Pancreas (tissue), 10 donors: ENCODE measurements at regions not wholly inside any gene's neighbourhood (a gene's known extent, or its start where the extent isn't known, plus 50 kb on each side); places are given as distances from the start of the nearest gene placed in this dataset.

Experiments used
- ATAC-seq, 4 donors: fragments of 200-7000 bp; cut with Tn5 transposase; one replicate each; pipeline versions ENCODE4 v1.8.0 to v1.9.1; 2020; ENCODE audit warnings: mild to moderate bottlenecking in 4 of 4, moderate library complexity in 4 of 4
- DNase-seq, 6 donors: peaks; one replicate each; pipeline ENCODE4 v3.0.0-alpha.2; 2020
- FAIRE-seq: peaks from 2 replicates; lab custom pipeline; 2012; peaks lifted over from hg19 to GRCh38; lab: Jason Lieb, UNC
- H3K27ac ChIP-seq, 4 donors: fragments of 200-600 bp; sonication (generic); 1 replicate in 3 of 4; 2 replicates in 1 of 4; pipeline versions ENCODE4 v1.5.0 to v1.8.0; 2020
- H3K27me3 ChIP-seq, 4 donors: fragments of 200-600 bp; one replicate each; pipeline ENCODE4 v1.8.0; 2021
- H3K36me3 ChIP-seq, 3 donors: fragments of 200-600 bp; sonication (generic) in 1 of 3; one replicate each; pipeline versions ENCODE4 v1.5.0 to v1.8.0; 2020 to 2021
- H3K4me1 ChIP-seq, 3 donors: fragments of 200-600 bp; one replicate each; pipeline ENCODE4 v1.8.0; 2021
- H3K4me3 ChIP-seq, 4 donors: fragments of 200-600 bp; sonication (generic) in 2 of 4; one replicate each; pipeline versions ENCODE4 v1.5.0 to v1.8.0; 2020 to 2021
- H3K9me3 ChIP-seq, 4 donors: fragments of 200-600 bp; one replicate each; pipeline ENCODE4 v1.8.0; 2021
- CTCF ChIP-seq, 4 donors: fragments of 200-600 bp; sonication (generic) in 3 of 4; IDR thresholded peaks; one replicate each; pipeline versions ENCODE4 v1.5.0 to v1.8.0; 2021; ENCODE audit warnings: antibody characterized with exemption in 4 of 4
- WGBS, 2 donors: extraction: QIAGEN DNeasy Blood & Tissue Kit; methylation state at CpG; one replicate each; pipeline ENCODE4 v1.1.7; 2013; 5-methylcytosine and 5-hydroxymethylcytosine counted together
- intact Hi-C, 3 donors: fragments of 100-400 bp; cut with DNase I; formaldehyde crosslinking; loops; one replicate each; pipeline versions ENCODE4 v1.11.1 to v1.14.2; 2022
- donor health status: healthy with polysubstance abuse.
- donor health status: DM: no; HTN: no; CAD: no; lungs with moderate emphysema.
- donor health status: DM: no; HTN: no; CAD: no.
- donor health status: control.
- donor health status: control.
- donor health status: Bipolar disorder and iron deficiency.
- donor health status: DM: yes; HTN: yes; CAD: no.
- donor health status: DM: no; HTN: no; CAD: no.
- donor health status: DM: no; HTN: no; CAD: no.
- donor health status: DM: yes; HTN: yes; CAD: no.

- no peaks in the 10 kb centered on the region for H3K27me3 ChIP-seq
- no peak for FAIRE-seq
- no peaks in the 10 kb centered on the region for H3K4me1 ChIP-seq
- ATAC-seq = peak in 1 of 4 donors; percentile 58
- no peak for TF ChIP-seq CTCF (IDR thresholded peaks at IDR 0.05)
- no peak overlapping the region for H3K4me3 ChIP-seq
- no peak overlapping the region for H3K27ac ChIP-seq
- WGBS, 2 donors = 51 to 58% methylated on average over 7 of the region's 7 CpGs
- DNase-seq = no peak
- H3K36me3 ChIP-seq = no peaks in the 10 kb centered on the region
- intact Hi-C loops = no loop called here
- H3K9me3 ChIP-seq = no peaks in the 10 kb centered on the region
Measured at GRCh38 chr2:207394812-207395534, 134.8 kb upstream of the CREB1 start.

- H3K4me1 ChIP-seq = no peaks in the 10 kb centered on the region
- 77 to 94% methylated on average over 2 of the region's 2 CpGs for WGBS, 2 donors
- intact Hi-C loops = no loop called here
- H3K9me3 ChIP-seq = no peaks in the 10 kb centered on the region
- H3K4me3 ChIP-seq = no peak overlapping the region
- no peaks in the 10 kb centered on the region for H3K27me3 ChIP-seq
- H3K36me3 ChIP-seq = no peaks in the 10 kb centered on the region
- no peak overlapping the region for H3K27ac ChIP-seq
- ATAC-seq (no peak), FAIRE-seq (no peak), DNase-seq (no peak)
- TF ChIP-seq CTCF (IDR thresholded peaks at IDR 0.05) = no peak
Measured at GRCh38 chr2:207395535-207396251, 134.1 kb upstream of the CREB1 start.

DNA sequence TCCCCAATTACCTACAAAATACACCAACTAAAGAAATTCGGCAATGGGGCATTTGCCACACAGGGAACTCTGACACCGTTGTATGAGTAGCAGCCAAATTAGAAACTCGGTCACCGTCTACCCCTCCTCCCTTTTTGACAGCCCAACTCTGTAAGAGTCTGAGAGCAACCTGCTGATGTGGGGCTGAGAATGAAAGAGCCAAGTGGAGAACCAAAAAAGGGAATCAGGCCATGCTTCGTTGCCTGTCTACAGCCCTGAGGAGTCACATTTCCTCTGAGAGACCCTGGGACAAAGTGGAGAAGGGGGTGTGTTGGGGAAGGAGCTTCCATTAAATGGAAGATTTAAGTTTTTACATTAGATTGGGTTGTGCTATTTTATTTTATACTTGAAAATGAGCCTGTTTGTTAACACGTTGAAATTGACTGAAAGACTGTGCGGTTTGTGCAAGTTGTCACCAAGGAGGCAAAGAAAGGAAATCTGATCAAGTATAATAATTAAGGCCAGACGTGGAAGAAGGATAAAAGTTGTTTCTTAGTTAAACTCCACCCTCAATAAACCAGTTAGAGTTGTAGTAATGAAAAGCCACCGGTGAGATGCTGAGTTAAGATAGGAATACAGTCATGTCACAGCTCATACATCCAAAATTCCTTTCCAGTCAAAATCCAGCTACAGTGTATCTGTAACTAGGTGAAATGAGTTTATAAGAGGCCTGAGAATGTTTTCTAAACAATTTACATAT lies 131.7 kb upstream of the CREB1 start:
- ATAC-seq = no peak
- no peak for FAIRE-seq
- Histone ChIP-seq H3K36me3 (no peaks in the 10 kb centered on the region), H3K4me3 (no peak overlapping the region), H3K27ac (no peak overlapping the region), H3K4me1 (no peaks in the 10 kb centered on the region), H3K9me3 (no peaks in the 10 kb centered on the region), H3K27me3 (no peaks in the 10 kb centered on the region)
- 62 to 63% methylated on average over 9 of the region's 9 CpGs for WGBS, 2 donors
- DNase-seq = no peak
- intact Hi-C loops = no loop called here
- no peak for TF ChIP-seq CTCF (IDR thresholded peaks at IDR 0.05)

- H3K4me3 ChIP-seq = no peak overlapping the region
- H3K27ac ChIP-seq = no peak overlapping the region
- FAIRE-seq (no peak), ATAC-seq (no peak), DNase-seq (no peak)
- WGBS, 2 donors = 29 to 33% methylated on average over 2 of the region's 2 CpGs
- no peaks in the 10 kb centered on the region for H3K36me3 ChIP-seq
- no peaks in the 10 kb centered on the region for H3K27me3 ChIP-seq
- no peaks in the 10 kb centered on the region for H3K4me1 ChIP-seq
- H3K9me3 ChIP-seq = no peaks in the 10 kb centered on the region
- TF ChIP-seq CTCF (IDR thresholded peaks at IDR 0.05) = no peak
- intact Hi-C loops = no loop called here
Measured at GRCh38 chr2:207399301-207399700, 130.5 kb upstream of the CREB1 start.
